AG09309 (cell line): ENCODE measurements at regions not wholly inside any gene's neighbourhood (a gene's known extent, or its start where the extent isn't known, plus 50 kb on each side); places are given as distances from the start of the nearest gene placed in this dataset.

Experiments
- DNase-seq: peaks from one replicate; pipeline ENCODE4 v3.0.0-alpha.2; 2010; ENCODE audit warnings: low read depth
- H3K4me3 ChIP-seq: 2 replicates; pipeline ENCODE4 v1.5.1; 2011; ENCODE audit warnings: mild to moderate bottlenecking, low read depth, low read length, moderate library complexity; ENCODE audit not compliant: control insufficient read depth
- TF ChIP-seq, protein P1 (sequence below): IDR thresholded peaks from 2 replicates; pipeline ENCODE4 v1.5.1; 2011; ENCODE audit warnings: mild to moderate bottlenecking, low read depth, low read length, inconsistent platforms; ENCODE audit not compliant: insufficient read depth, control insufficient read depth; ENCODE audit errors: missing control alignments

DNA sequence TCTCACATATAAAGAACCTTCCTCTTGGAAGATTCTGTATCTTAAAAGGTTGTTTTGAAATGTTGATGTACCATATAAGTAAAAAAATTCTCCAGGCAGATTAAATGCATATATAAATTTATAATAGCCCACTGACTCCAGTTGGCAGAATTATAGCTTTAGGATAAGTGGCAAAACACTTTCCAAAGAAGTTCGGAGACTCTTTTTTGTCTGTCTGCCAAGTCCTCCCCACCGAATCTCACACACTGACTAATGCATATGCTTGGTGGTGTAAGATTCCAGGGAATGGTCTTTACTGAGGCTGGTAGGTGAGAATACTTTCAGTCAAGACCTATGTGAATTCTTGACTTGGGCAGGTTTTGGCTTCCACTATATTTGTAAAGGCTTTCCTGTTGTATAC, 724.3 kb upstream of the CXADR start:
- no peak overlapping the region for H3K4me3 ChIP-seq
- TF ChIP-seq, protein P1, sequence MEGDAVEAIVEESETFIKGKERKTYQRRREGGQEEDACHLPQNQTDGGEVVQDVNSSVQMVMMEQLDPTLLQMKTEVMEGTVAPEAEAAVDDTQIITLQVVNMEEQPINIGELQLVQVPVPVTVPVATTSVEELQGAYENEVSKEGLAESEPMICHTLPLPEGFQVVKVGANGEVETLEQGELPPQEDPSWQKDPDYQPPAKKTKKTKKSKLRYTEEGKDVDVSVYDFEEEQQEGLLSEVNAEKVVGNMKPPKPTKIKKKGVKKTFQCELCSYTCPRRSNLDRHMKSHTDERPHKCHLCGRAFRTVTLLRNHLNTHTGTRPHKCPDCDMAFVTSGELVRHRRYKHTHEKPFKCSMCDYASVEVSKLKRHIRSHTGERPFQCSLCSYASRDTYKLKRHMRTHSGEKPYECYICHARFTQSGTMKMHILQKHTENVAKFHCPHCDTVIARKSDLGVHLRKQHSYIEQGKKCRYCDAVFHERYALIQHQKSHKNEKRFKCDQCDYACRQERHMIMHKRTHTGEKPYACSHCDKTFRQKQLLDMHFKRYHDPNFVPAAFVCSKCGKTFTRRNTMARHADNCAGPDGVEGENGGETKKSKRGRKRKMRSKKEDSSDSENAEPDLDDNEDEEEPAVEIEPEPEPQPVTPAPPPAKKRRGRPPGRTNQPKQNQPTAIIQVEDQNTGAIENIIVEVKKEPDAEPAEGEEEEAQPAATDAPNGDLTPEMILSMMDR, result no peak
- no peak for DNase-seq

DNA sequence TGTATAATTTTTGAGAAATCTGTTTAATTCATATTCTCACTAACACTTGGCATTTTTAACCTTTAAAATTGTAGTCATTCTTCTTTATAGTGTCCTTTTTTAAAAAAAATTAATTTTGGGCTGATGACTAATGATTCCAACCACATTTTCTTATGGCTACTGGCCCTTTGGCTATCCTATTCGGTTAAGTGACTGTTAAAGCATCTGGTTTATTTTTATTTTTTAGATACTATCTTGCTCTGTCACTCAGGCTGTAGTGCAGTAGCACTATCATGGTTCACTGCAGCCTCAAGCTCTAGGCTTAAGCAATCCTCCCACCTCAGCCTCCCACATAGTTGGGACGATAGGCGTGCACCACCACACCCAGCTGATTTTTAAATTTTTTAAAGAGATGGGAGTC, 723.2 kb upstream of the CXADR start:
- no peak overlapping the region for H3K4me3 ChIP-seq
- no peak for DNase-seq
- TF ChIP-seq, protein P1, result no peak

DNA sequence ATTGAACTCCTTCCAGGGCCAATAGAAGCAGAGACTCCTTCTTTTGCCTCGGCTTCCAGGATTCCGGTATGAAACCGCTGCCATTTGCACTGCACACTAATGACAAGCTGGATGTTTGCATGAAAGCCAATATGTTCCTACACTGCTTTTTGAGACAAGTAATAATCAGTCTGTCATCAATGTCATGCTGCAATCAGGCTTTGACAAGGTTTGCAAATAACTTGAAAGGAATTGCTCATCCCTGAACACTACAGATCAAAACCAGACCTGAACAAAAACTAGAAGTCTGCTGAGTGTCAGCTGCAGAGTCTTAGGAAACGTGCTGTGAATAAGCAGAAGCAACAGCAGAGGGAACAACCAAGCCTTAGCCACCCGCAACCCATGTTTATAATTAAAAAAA, 720.7 kb upstream of the CXADR start:
- TF ChIP-seq, protein P1, result no peak
- no peak overlapping the region for H3K4me3 ChIP-seq
- no peak for DNase-seq

DNA sequence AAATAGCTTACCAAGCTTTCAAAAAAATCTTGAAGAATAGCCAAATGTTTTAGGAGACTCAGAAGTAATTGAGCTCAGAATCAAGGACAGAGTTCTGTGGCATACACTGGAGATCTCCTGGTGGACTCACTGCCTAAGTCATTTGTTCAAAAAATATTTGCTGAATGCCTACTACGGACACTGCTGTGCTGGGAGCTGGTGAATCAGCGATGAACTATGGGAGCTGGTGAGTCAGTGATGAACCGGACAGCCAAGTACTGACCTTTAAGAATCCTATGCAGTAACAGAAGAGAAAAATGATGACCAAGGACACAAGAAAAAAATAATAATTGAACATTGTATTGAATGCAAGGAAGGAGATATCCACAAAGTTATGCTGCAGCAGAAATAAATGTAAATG, 717.9 kb upstream of the CXADR start:
- no peak overlapping the region for H3K4me3 ChIP-seq
- DNase-seq, result peak; percentile 67
- TF ChIP-seq, protein P1, result no peak

DNA sequence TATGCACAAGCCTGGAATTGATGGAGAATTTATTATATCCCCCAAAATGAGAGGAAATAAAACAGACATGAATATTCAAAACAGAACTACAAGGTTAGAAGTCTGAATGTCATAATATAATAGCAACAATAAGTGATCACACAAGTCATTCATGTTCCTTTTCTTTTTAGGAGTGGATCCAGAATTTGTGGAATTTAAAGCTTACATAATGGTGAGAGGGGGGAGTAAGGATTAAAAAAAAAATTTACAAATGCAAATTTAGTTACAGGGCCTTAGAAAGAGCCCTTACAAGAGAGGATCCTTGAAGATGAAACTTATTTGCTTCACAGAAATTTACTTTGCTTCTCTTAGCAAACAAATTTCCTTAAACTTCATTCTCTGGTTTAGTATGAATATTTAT, 716.1 kb upstream of the CXADR start:
- no peak for DNase-seq
- no peak overlapping the region for H3K4me3 ChIP-seq
- TF ChIP-seq, protein P1, result no peak

DNA sequence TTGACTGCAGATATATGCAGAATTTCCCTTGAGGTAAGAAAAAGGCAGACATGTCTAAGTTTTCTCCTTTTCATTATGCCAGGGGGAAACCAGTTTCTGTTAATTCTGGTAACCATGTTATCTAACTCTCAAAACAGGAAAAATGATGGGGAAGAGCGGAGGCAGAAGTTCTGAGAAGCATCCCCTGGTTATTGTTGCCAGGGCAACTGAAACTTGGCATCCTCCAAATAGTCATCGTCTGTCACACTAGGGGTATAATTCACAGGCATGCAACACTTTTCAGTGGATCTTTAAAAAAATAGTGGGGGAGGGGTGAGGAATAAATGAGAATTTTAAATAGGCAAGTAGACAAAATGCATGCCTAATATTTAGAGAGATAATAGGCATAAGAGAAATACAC, 715.3 kb upstream of the CXADR start:
- TF ChIP-seq, protein P1, result no peak
- no peak for DNase-seq
- H3K4me3 ChIP-seq, result no peak overlapping the region

DNA sequence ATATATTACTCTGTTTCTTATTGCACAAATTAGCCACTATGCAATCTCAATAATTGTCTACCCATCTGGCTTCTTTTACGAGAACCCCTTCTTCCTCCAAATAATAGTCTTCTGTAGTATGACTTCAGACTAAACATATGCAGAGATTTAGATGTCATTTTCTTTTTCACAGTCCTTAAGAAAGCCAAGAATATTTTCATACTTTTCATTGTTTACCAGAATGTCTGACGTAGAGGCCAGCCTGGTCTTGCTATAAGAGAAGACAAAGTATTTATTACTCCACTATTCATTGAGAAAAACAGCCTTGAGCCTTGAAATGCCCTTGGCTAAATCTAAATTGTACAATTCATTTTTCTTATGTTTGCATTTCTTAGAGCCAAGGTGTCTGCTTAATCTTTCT, 714.9 kb upstream of the CXADR start:
- no peak overlapping the region for H3K4me3 ChIP-seq
- TF ChIP-seq, protein P1, result no peak
- DNase-seq, result no peak
